ENCODE measurements at regions not wholly inside any gene's neighbourhood (a gene's known extent, or its start where the extent isn't known, plus 50 kb on each side); places are given as distances from the start of the nearest gene placed in this dataset.

- TF ChIP-seq CTCF (IDR thresholded peaks at IDR 0.05): no peak
- no peak for TF ChIP-seq POLR2A (IDR thresholded peaks at IDR 0.05)
Observed at GRCh38 chr3:78096488-78097255, 1056.8 kb downstream of the ROBO2 start.

All from Peyer's patch (tissue), 4 donors.